HG03469 (cell line): ENCODE measurements at regions not wholly inside any gene's neighbourhood (a gene's known extent, or its start where the extent isn't known, plus 50 kb on each side); places are given as distances from the start of the nearest gene placed in this dataset.
"Not testable (repeated sequence)": the region's sequence is repeated elsewhere in the genome, so short reads cannot be mapped to it uniquely, and the experiment has no call there.

Experiments
- ATAC-seq: cut with Tn5 transposase; IDR thresholded peaks from one replicate; pipeline ENCODE4 v1.9.1; 2021; ENCODE audit warnings: mild to moderate bottlenecking, moderate library complexity, moderate number of reproducible peaks; ENCODE audit not compliant: unreplicated experiment

- ATAC-seq = not testable (repeated sequence)
These were observed 144.6 kb upstream of the DUSP22 start for GRCh38 chr6:147651-148050.

- ATAC-seq = peak; percentile 85
These were observed 144.0 kb upstream of the DUSP22 start for GRCh38 chr6:148051-148984.

GRCh38 chr6:150147-150546 is 142.1 kb upstream of the DUSP22 start:
- not testable (repeated sequence) for ATAC-seq

GRCh38 chr6:152436-152835 is 139.9 kb upstream of the DUSP22 start:
- ATAC-seq = not testable (repeated sequence)

- ATAC-seq = not testable (repeated sequence)
These were observed 139.3 kb upstream of the DUSP22 start for GRCh38 chr6:153026-153425.

GRCh38 chr6:153867-154266 is 138.4 kb upstream of the DUSP22 start:
- not testable (repeated sequence) for ATAC-seq

- ATAC-seq = not testable (repeated sequence)
These were observed 137.8 kb upstream of the DUSP22 start for GRCh38 chr6:154321-155092.

GRCh38 chr6:156010-156409 is 136.3 kb upstream of the DUSP22 start:
- ATAC-seq = no peak

GRCh38 chr6:156441-157140 is 135.7 kb upstream of the DUSP22 start:
- not testable (repeated sequence) for ATAC-seq

GRCh38 chr6:157176-157575 is 135.1 kb upstream of the DUSP22 start:
- ATAC-seq = not testable (repeated sequence)

GRCh38 chr6:161657-162056 is 130.6 kb upstream of the DUSP22 start:
- ATAC-seq = not testable (repeated sequence)

- ATAC-seq = no peak
These were observed 127.6 kb upstream of the DUSP22 start for GRCh38 chr6:164720-165119.

- no peak for ATAC-seq
These were observed 127.0 kb upstream of the DUSP22 start for GRCh38 chr6:165263-165662.

GRCh38 chr6:165906-166305 is 126.4 kb upstream of the DUSP22 start:
- no peak for ATAC-seq

GRCh38 chr6:168865-169455 is 123.3 kb upstream of the DUSP22 start:
- ATAC-seq = no peak

- ATAC-seq = no peak
These were observed 118.3 kb upstream of the DUSP22 start for GRCh38 chr6:174036-174435.

- no peak for ATAC-seq
These were observed 116.6 kb upstream of the DUSP22 start for GRCh38 chr6:175680-176079.

GRCh38 chr6:176766-177165 is 115.5 kb upstream of the DUSP22 start:
- ATAC-seq = no peak

- ATAC-seq = no peak
These were observed 114.2 kb upstream of the DUSP22 start for GRCh38 chr6:178119-178518.

- not testable (repeated sequence) for ATAC-seq
These were observed 113.4 kb upstream of the DUSP22 start for GRCh38 chr6:178929-179328.
